ENCODE measurements at regions not wholly inside any gene's neighbourhood (a gene's known extent, or its start where the extent isn't known, plus 50 kb on each side); places are given as distances from the start of the nearest gene placed in this dataset.

DNA sequence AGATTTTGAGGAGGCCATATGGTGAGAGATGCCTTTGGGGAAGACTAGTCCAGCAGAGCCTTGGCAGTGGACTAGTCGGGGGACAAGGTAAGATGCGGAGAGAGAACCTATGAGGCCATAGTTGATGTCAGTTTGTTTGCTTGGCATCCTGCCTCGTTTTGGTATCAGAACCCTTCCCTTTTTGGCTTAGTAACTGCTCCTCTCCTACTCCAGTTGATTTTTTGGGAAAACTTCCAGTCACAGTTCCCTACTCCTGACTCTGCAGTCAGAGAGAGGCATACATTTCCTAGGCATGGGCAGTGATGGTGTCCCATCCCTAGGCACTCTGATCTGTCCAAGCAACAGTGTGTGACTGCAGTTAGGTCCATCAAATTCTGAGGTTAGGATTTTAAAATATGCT, 398.3 kb downstream of the AEBP2 start:
- TF ChIP-seq BHLHE40 (IDR thresholded peaks at IDR 0.05; ENCODE audit: borderline replicate concordance) (no peak), SUZ12 (IDR thresholded peaks at IDR 0.05) (no peak), FOXM1 (IDR thresholded peaks at IDR 0.05; ENCODE audit: borderline replicate concordance) (no peak), CTBP1 (IDR thresholded peaks at IDR 0.05; ENCODE audit: borderline replicate concordance) (no peak), FOXK2 (IDR thresholded peaks at IDR 0.05) (no peak), HDGF (IDR thresholded peaks at IDR 0.05; ENCODE audit: borderline replicate concordance) (no peak)

Data from HEK293T (cell line).